Muscle layer of duodenum (tissue), 2 donors: ENCODE measurements at regions not wholly inside any gene's neighbourhood (a gene's known extent, or its start where the extent isn't known, plus 50 kb on each side); places are given as distances from the start of the nearest gene placed in this dataset.

Source experiments
- H3K27ac ChIP-seq: one replicate; pipeline ENCODE4 v1.7.0; 2013; ENCODE audit warnings: mild to moderate bottlenecking, low read length
- H3K27me3 ChIP-seq: one replicate; pipeline ENCODE4 v1.7.0; 2013; ENCODE audit warnings: low read depth, mild to moderate bottlenecking, control low read depth, low read length
- H3K36me3 ChIP-seq, 2 donors: one replicate each; pipeline ENCODE4 v1.7.0; 2013; ENCODE audit warnings: low read length in 2 of 2, control low read depth in 1 of 2, mild to moderate bottlenecking in 1 of 2; ENCODE audit not compliant: insufficient read depth in 2 of 2, control insufficient read depth in 1 of 2
- H3K4me1 ChIP-seq, 2 donors: one replicate each; pipeline ENCODE4 v1.7.0; 2013; ENCODE audit warnings: low read length in 2 of 2, mild to moderate bottlenecking in 2 of 2, control low read depth in 1 of 2, moderate library complexity in 1 of 2; ENCODE audit not compliant: insufficient read depth in 2 of 2, control insufficient read depth in 1 of 2
- H3K4me3 ChIP-seq, 2 donors: one replicate each; pipeline ENCODE4 v1.7.0; 2013; ENCODE audit warnings: low read length in 2 of 2, low read depth in 1 of 2, mild to moderate bottlenecking in 1 of 2
- H3K9me3 ChIP-seq, 2 donors: one replicate each; pipeline ENCODE4 v1.7.0; 2013; ENCODE audit warnings: low read length in 2 of 2, control low read depth in 1 of 2, mild to moderate bottlenecking in 1 of 2; ENCODE audit not compliant: control insufficient read depth in 1 of 2
- donor health status: healthy.

GRCh38 chr9:107180206-107180605 lies 102.9 kb upstream of the RAD23B start:
- Histone ChIP-seq H3K4me1 (peaks cover 0 to 21% of the 10 kb centered on the region in 2 donors), H3K9me3 (peaks cover 5% of the 10 kb centered on the region in 2 donors), H3K4me3 (no peak overlapping the region), H3K27me3 (no peaks in the 10 kb centered on the region), H3K36me3 (no peaks in the 10 kb centered on the region), H3K27ac (no peak overlapping the region)

GRCh38 chr9:107183176-107183575 lies 99.9 kb upstream of the RAD23B start:
- no peaks in the 10 kb centered on the region for H3K4me1 ChIP-seq
- peaks cover 5% of the 10 kb centered on the region in 2 donors for H3K9me3 ChIP-seq
- no peaks in the 10 kb centered on the region for H3K27me3 ChIP-seq
- no peak overlapping the region for H3K27ac ChIP-seq
- no peak overlapping the region for H3K4me3 ChIP-seq
- no peaks in the 10 kb centered on the region for H3K36me3 ChIP-seq

GRCh38 chr9:107188376-107188775 lies 94.7 kb upstream of the RAD23B start:
- Histone ChIP-seq H3K36me3 (no peaks in the 10 kb centered on the region), H3K27ac (no peak overlapping the region), H3K9me3 (peaks cover 0 to 3% of the 10 kb centered on the region in 2 donors), H3K4me1 (no peaks in the 10 kb centered on the region), H3K27me3 (no peaks in the 10 kb centered on the region), H3K4me3 (no peak overlapping the region)

- H3K36me3 ChIP-seq: no peaks in the 10 kb centered on the region
- H3K4me1 ChIP-seq: no peaks in the 10 kb centered on the region
- H3K4me3 ChIP-seq: no peak overlapping the region
- H3K27ac ChIP-seq: no peak overlapping the region
- H3K27me3 ChIP-seq: no peaks in the 10 kb centered on the region
- no peaks in the 10 kb centered on the region for H3K9me3 ChIP-seq
Measured at GRCh38 chr9:107190061-107190935, 92.8 kb upstream of the RAD23B start.

- H3K4me3 ChIP-seq: no peak overlapping the region
- H3K9me3 ChIP-seq: no peaks in the 10 kb centered on the region
- H3K36me3 ChIP-seq: no peaks in the 10 kb centered on the region
- no peaks in the 10 kb centered on the region for H3K4me1 ChIP-seq
- no peak overlapping the region for H3K27ac ChIP-seq
- H3K27me3 ChIP-seq: no peaks in the 10 kb centered on the region
Measured at GRCh38 chr9:107190936-107191290, 92.2 kb upstream of the RAD23B start.

- H3K36me3 ChIP-seq: no peaks in the 10 kb centered on the region
- H3K9me3 ChIP-seq: no peaks in the 10 kb centered on the region
- H3K27ac ChIP-seq: no peak overlapping the region
- H3K27me3 ChIP-seq: no peaks in the 10 kb centered on the region
- H3K4me1 ChIP-seq: no peaks in the 10 kb centered on the region
- no peak overlapping the region for H3K4me3 ChIP-seq
Measured at GRCh38 chr9:107193251-107193650, 89.8 kb upstream of the RAD23B start.

- H3K27me3 ChIP-seq: no peaks in the 10 kb centered on the region
- H3K36me3 ChIP-seq: no peaks in the 10 kb centered on the region
- peaks cover 0 to 3% of the 10 kb centered on the region in 2 donors for H3K9me3 ChIP-seq
- no peaks in the 10 kb centered on the region for H3K4me1 ChIP-seq
- H3K4me3 ChIP-seq: no peak overlapping the region
- no peak overlapping the region for H3K27ac ChIP-seq
Measured at GRCh38 chr9:107198718-107199117, 84.4 kb upstream of the RAD23B start.

- no peak overlapping the region for H3K27ac ChIP-seq
- no peaks in the 10 kb centered on the region for H3K4me1 ChIP-seq
- no peaks in the 10 kb centered on the region for H3K27me3 ChIP-seq
- H3K36me3 ChIP-seq: no peaks in the 10 kb centered on the region
- H3K9me3 ChIP-seq: no peaks in the 10 kb centered on the region
- no peak overlapping the region for H3K4me3 ChIP-seq
Measured at GRCh38 chr9:107208121-107208520, 75.0 kb upstream of the RAD23B start.

GRCh38 chr9:107210775-107211174 lies 72.3 kb upstream of the RAD23B start:
- H3K27me3 ChIP-seq: no peaks in the 10 kb centered on the region
- no peak overlapping the region for H3K4me3 ChIP-seq
- H3K9me3 ChIP-seq: no peaks in the 10 kb centered on the region
- H3K36me3 ChIP-seq: no peaks in the 10 kb centered on the region
- no peak overlapping the region for H3K27ac ChIP-seq
- no peaks in the 10 kb centered on the region for H3K4me1 ChIP-seq

- Histone ChIP-seq H3K36me3 (no peaks in the 10 kb centered on the region), H3K9me3 (no peaks in the 10 kb centered on the region), H3K4me1 (no peaks in the 10 kb centered on the region), H3K27ac (no peak overlapping the region), H3K4me3 (no peak overlapping the region), H3K27me3 (no peaks in the 10 kb centered on the region)
Measured at GRCh38 chr9:107211284-107211923, 71.7 kb upstream of the RAD23B start.

GRCh38 chr9:107212613-107213012 lies 70.5 kb upstream of the RAD23B start:
- Histone ChIP-seq H3K36me3 (no peaks in the 10 kb centered on the region), H3K4me3 (no peak overlapping the region), H3K9me3 (no peaks in the 10 kb centered on the region), H3K27me3 (no peaks in the 10 kb centered on the region), H3K4me1 (no peaks in the 10 kb centered on the region), H3K27ac (no peak overlapping the region)
